ENCODE measurements at regions not wholly inside any gene's neighbourhood (a gene's known extent, or its start where the extent isn't known, plus 50 kb on each side); places are given as distances from the start of the nearest gene placed in this dataset.

GRCh38 chr20:48153103-48153502, 367.8 kb upstream of the SULF2 start:
- no peaks in the 10 kb centered on the region for H3K36me3 ChIP-seq
- DNase-seq = no peak
- peaks cover 8% of the 10 kb centered on the region; the same call in 1 of the 2 replicates for H3K9me3 ChIP-seq (replicated peaks)
- 0 out of 2 replicates have a peak, but pooled peaks cover 8% of the 10 kb centered on the region for H3K27me3 ChIP-seq
- peaks cover 23% of the 10 kb centered on the region for H3K4me1 ChIP-seq
- no peak overlapping the region for H3K4me3 ChIP-seq
- no peak overlapping the region for H3K27ac ChIP-seq

GRCh38 chr20:48150568-48150967, 365.3 kb upstream of the SULF2 start:
- Histone ChIP-seq H3K36me3 (no peaks in the 10 kb centered on the region), H3K27me3 (0 out of 2 replicates have a peak, but pooled peaks cover 8% of the 10 kb centered on the region), H3K27ac (no peak overlapping the region), H3K9me3 (replicated peaks) (no peaks in the 10 kb centered on the region), H3K4me3 (no peak overlapping the region), H3K4me1 (peaks cover 12% of the 10 kb centered on the region)
- DNase-seq = no peak

- Histone ChIP-seq H3K36me3 (no peaks in the 10 kb centered on the region), H3K27me3 (0 out of 2 replicates have a peak, but pooled peaks cover 3% of the 10 kb centered on the region), H3K9me3 (replicated peaks) (no peaks in the 10 kb centered on the region), H3K27ac (no peak overlapping the region), H3K4me1 (peaks cover 6% of the 10 kb centered on the region), H3K4me3 (no peak overlapping the region)
- no peak for DNase-seq
Observed at GRCh38 chr20:48149902-48150301, 364.6 kb upstream of the SULF2 start.

DNA sequence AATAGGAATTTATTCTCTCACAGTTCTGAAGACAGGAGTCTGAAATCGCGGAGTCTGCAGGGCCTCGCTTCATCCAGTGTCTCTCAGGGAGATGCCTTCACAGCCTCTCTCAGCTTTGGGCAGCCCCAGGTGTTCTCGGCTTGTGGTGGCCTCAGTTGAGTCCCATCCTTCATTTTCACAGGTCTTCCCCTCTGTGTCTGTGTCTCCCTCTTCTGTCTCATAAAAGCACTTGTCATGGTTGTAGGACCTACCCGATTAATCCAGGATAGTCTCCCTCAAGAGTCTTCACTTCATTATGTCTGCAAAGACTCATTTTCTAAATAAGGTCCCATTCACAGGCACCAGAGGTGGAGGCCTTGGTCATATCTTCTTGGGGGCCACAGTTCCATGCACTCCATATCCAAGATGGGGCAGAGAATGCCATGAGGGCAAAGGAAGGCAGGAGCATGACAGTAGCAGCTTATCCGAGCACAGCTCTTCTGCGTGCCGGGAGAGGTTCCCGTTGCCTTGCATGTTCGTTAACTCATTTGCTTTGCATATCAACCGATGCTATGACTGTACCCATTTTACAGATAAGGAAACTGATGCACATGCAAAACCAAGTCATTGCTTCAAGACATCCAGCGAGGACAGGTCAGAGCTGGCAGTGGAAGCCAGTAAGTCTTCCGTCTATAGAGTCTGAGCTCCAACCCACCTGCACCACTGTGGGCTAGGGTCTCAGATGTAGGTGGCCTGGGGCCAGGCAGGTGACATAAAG, 363.8 kb upstream of the SULF2 start:
- no peaks in the 10 kb centered on the region for H3K27me3 ChIP-seq

GRCh38 chr20:48148020-48148419, 362.7 kb upstream of the SULF2 start:
- Histone ChIP-seq H3K4me1 (no peaks in the 10 kb centered on the region), H3K36me3 (no peaks in the 10 kb centered on the region), H3K27ac (no peak overlapping the region), H3K27me3 (no peaks in the 10 kb centered on the region), H3K4me3 (no peak overlapping the region), H3K9me3 (replicated peaks) (no peaks in the 10 kb centered on the region)
- DNase-seq = no peak

More for the DNA sequence above, 363.8 kb upstream of the SULF2 start:
- Histone ChIP-seq H3K4me3 (no peak overlapping the region), H3K27ac (no peak overlapping the region), H3K4me1 (no peaks in the 10 kb centered on the region), H3K36me3 (no peaks in the 10 kb centered on the region), H3K9me3 (replicated peaks) (no peaks in the 10 kb centered on the region)
- no peak for DNase-seq

- no peaks in the 10 kb centered on the region for H3K36me3 ChIP-seq
Observed at GRCh38 chr20:48147311-48147710, 362.0 kb upstream of the SULF2 start.

DNA sequence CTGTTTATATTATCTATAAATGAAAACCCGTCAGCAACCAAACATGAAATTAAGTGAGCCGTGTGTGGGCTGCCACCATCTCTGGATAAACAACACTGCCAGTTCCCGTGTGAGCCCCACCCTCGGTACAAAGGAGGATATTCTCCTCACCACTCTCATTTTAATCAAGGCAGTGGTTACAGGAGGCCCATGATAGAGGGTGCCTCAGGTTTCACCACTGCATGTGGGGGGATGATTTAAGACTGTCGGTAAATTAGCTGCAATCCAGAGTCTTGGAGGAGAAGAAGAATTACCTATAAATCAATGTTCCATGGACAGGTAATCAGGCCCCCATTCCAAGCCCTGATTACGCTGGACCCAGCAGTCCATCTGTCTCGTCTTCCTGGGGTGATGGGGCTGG, 361.6 kb upstream of the SULF2 start:
- no peak for DNase-seq
- H3K27ac ChIP-seq = no peak overlapping the region
- H3K4me1 ChIP-seq = no peaks in the 10 kb centered on the region
- no peaks in the 10 kb centered on the region for H3K27me3 ChIP-seq
- no peak overlapping the region for H3K4me3 ChIP-seq
- H3K9me3 ChIP-seq (replicated peaks) = no peaks in the 10 kb centered on the region
- no peaks in the 10 kb centered on the region for H3K36me3 ChIP-seq

More at GRCh38 chr20:48147311-48147710, 362.0 kb upstream of the SULF2 start:
- no peak for DNase-seq
- Histone ChIP-seq H3K27ac (no peak overlapping the region), H3K9me3 (replicated peaks) (no peaks in the 10 kb centered on the region), H3K4me1 (no peaks in the 10 kb centered on the region), H3K4me3 (no peak overlapping the region), H3K27me3 (no peaks in the 10 kb centered on the region)

GRCh38 chr20:48146308-48146707, 361.0 kb upstream of the SULF2 start:
- Histone ChIP-seq H3K27me3 (no peaks in the 10 kb centered on the region), H3K4me3 (no peak overlapping the region), H3K27ac (no peak overlapping the region), H3K36me3 (no peaks in the 10 kb centered on the region), H3K4me1 (no peaks in the 10 kb centered on the region), H3K9me3 (replicated peaks) (peaks cover 5% of the 10 kb centered on the region; the same call in 1 of the 2 replicates)
- no peak for DNase-seq

- Histone ChIP-seq H3K27me3 (no peaks in the 10 kb centered on the region), H3K4me1 (peaks cover 9% of the 10 kb centered on the region), H3K36me3 (no peaks in the 10 kb centered on the region), H3K4me3 (no peak overlapping the region), H3K9me3 (replicated peaks) (peaks cover 10% of the 10 kb centered on the region; the same call in 1 of the 2 replicates), H3K27ac (no peak overlapping the region)
- DNase-seq = no peak
Observed at GRCh38 chr20:48143435-48144081, 358.3 kb upstream of the SULF2 start.

DNA sequence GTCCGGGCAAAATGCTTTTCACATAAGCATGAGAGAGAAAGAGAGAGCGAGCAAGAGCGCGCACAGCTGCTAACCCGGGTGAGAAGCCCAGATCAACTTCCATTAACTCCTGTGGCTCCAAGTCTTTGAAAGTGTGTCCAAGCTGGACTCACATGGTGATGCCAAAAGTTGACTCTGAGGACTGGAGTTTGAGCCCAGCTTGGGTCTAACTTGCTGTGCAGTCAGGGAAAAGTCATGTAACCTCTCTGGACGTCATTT, 357.2 kb upstream of the SULF2 start:
- Histone ChIP-seq H3K4me3 (no peak overlapping the region), H3K27me3 (no peaks in the 10 kb centered on the region), H3K27ac (no peak overlapping the region), H3K9me3 (replicated peaks) (peaks cover 10% of the 10 kb centered on the region; the same call in 1 of the 2 replicates), H3K36me3 (no peaks in the 10 kb centered on the region), H3K4me1 (peaks cover 9% of the 10 kb centered on the region)
- DNase-seq = peak in 1 of 2 experiments; percentile 54

DNA sequence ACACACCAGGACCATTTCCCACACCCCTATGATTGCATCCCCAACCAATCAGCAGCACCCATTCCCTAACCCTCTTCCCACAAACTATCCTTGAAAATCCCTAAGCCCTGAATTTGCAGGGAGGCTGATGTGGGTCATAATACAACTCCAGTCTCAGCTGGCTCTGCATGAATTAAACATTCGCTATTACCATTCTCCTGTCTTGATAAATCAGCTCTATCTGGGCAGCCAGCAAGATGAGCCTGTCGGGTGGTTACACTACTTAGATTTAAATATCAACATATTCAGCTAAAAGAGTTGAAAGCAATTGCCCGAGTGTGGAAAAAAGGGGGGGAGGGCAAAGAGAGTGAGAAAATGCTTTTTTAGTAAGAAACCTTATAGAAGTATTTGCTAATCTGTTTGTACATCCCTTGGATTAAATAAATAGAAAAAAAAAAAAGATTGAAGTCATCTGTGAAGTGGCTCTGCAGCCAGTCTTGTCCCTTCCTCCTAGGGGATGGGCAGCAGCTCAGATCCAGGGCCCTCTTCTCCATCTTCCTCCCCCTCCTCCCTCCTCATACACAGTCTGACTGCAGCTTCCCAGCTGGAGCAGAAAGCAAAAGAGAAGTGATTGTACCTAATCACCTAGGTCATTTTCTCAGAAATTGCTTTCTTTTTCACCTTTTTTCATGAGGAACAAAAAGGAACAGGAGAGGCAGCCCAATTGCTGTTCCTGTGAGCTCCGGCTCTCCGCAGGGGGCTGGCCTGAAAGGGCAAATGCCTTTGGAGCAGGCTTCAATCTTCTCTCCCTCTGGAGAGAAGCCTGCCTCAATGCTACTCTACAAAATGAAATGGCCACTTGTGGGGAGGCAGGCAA, 356.6 kb upstream of the SULF2 start:
- DNase-seq = no peak
- peaks cover 10% of the 10 kb centered on the region; the same call in 1 of the 2 replicates for H3K9me3 ChIP-seq (replicated peaks)
- peaks cover 9% of the 10 kb centered on the region for H3K4me1 ChIP-seq
- no peaks in the 10 kb centered on the region for H3K36me3 ChIP-seq
- H3K27me3 ChIP-seq = no peaks in the 10 kb centered on the region
- H3K27ac ChIP-seq = no peak overlapping the region
- H3K4me3 ChIP-seq = no peak overlapping the region

DNA sequence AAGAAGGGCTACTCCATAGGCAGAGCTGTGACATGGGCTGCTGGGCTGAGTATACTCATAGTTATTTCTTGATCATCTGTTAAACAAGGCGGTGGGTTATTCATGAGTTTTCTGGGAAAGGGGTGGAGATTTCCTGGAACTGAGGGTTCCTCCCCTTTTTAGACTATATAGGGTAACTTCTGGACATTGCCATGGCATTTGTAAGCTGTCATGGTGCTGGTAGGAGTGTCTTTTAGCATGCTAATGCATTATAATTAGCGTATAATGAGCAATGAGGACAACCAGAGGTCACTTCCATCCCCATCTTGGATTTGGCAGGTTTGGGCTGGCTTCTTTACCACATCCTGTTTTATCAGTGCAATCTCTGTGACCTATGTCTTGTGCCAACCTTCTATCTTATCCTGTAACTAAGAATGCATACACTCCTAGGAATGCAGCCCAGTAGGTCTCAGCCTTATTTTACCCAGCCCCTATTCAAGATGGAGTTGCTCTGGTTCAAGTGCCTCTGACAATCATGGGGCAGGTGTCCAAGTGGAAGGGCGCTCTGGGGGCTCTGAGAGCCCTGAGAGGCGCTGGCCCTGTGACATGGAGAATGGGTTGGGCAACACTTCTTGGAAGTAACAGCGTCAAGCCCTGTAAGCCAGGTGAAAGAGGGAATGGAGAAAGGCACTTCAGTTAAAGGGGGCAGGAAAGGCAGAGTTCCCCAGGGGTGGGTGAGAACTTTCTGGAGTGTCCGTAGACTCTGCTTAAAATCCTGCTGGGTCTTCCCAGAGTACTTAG, 354.2 kb upstream of the SULF2 start:
- no peaks in the 10 kb centered on the region for H3K27me3 ChIP-seq
- H3K4me1 ChIP-seq = peaks cover 9% of the 10 kb centered on the region
- no peaks in the 10 kb centered on the region for H3K36me3 ChIP-seq
- DNase-seq = no peak
- no peak overlapping the region for H3K4me3 ChIP-seq
- H3K9me3 ChIP-seq (replicated peaks) = peaks cover 10% of the 10 kb centered on the region; the same call in 1 of the 2 replicates
- H3K27ac ChIP-seq = no peak overlapping the region

- no peak overlapping the region for H3K4me3 ChIP-seq
- no peak for DNase-seq
- H3K36me3 ChIP-seq = no peaks in the 10 kb centered on the region
- H3K4me1 ChIP-seq = peaks cover 25% of the 10 kb centered on the region
- H3K9me3 ChIP-seq (replicated peaks) = no peaks in the 10 kb centered on the region
- no peak overlapping the region for H3K27ac ChIP-seq
- H3K27me3 ChIP-seq = no peaks in the 10 kb centered on the region
Observed at GRCh38 chr20:48132834-48133233, 347.6 kb upstream of the SULF2 start.

DNA sequence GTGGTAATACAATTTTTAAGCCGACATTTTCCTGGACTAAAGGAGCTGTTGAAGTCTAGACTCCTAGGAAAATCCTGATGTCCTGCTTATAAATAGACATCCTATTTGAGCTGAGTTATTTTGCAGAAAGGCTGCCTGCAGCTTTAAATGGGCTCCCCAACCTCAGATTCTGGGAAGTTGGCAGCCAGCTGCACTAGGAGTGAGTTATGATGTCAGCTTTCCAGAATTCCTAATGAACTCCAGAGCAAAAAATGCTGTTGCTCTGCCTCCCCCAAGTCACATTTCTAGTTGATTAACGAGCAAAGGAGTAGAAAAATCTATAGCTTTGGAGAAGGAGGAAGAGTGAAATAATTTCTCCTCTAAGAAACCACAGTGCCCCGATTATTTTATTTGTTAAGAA, 346.3 kb upstream of the SULF2 start:
- H3K27ac ChIP-seq = peak overlapping the region; percentile 51
- DNase-seq = peak; percentile 65 to 77

More for the DNA sequence above, 346.3 kb upstream of the SULF2 start:
- Histone ChIP-seq H3K4me1 (peaks cover 25% of the 10 kb centered on the region), H3K36me3 (no peaks in the 10 kb centered on the region), H3K4me3 (no peak overlapping the region), H3K27me3 (no peaks in the 10 kb centered on the region), H3K9me3 (replicated peaks) (no peaks in the 10 kb centered on the region)

Data from SJCRH30 (cell line).